Lung (tissue), 11 donors: ENCODE measurements at regions not wholly inside any gene's neighbourhood (a gene's known extent, or its start where the extent isn't known, plus 50 kb on each side); places are given as distances from the start of the nearest gene placed in this dataset.
A peak's percentile ranks its signal among the peaks of the same experiment; 100 is the strongest.

Experiments used
- ATAC-seq: fragments of 200-7000 bp; cut with Tn5 transposase; one replicate; pipeline ENCODE4 v1.9.1; 2020; ENCODE audit warnings: moderate number of reproducible peaks; ENCODE audit not compliant: insufficient read depth, low FRiP score
- DNase-seq, 3 donors: peaks; one replicate each; pipeline ENCODE4 v3.0.0-alpha.2; 2013 to 2017
- H3K27ac ChIP-seq, 2 donors: one replicate each; pipeline ENCODE4 v1.5.1; 2013; ENCODE audit warnings: mild to moderate bottlenecking in 2 of 2, moderate library complexity in 2 of 2, control low read depth in 1 of 2, inconsistent platforms in 1 of 2, low read depth in 1 of 2, low read length in 1 of 2
- H3K27me3 ChIP-seq, 3 donors: one replicate each; pipeline ENCODE4 v1.5.1; 2013; ENCODE audit warnings: low read length in 2 of 3; ENCODE audit not compliant: control insufficient read depth in 3 of 3, insufficient read depth in 3 of 3
- H3K36me3 ChIP-seq, 4 donors: one replicate each; pipeline ENCODE4 v1.5.1; 2013; ENCODE audit warnings: low read length in 4 of 4, mild to moderate bottlenecking in 1 of 4, moderate library complexity in 1 of 4; ENCODE audit not compliant: control insufficient read depth in 4 of 4, insufficient read depth in 4 of 4
- H3K4me1 ChIP-seq, 5 donors: one replicate each; pipeline ENCODE4 v1.5.1; 2013; ENCODE audit warnings: low read length in 5 of 5, mild to moderate bottlenecking in 2 of 5, moderate library complexity in 1 of 5; ENCODE audit not compliant: control insufficient read depth in 5 of 5, insufficient read depth in 5 of 5
- H3K4me3 ChIP-seq: one replicate; pipeline ENCODE4 v1.5.1; 2013; ENCODE audit warnings: mild to moderate bottlenecking, control low read depth, moderate library complexity
- H3K9ac ChIP-seq, 2 donors: one replicate each; pipeline ENCODE4 v1.5.1; 2013; ENCODE audit warnings: low read length in 2 of 2, control low read depth in 1 of 2; ENCODE audit not compliant: insufficient read depth in 1 of 2
- H3K9me3 ChIP-seq, 4 donors: one replicate each; pipeline ENCODE4 v1.5.1; 2013; ENCODE audit warnings: low read length in 3 of 4, mild to moderate bottlenecking in 1 of 4, moderate library complexity in 1 of 4; ENCODE audit not compliant: control insufficient read depth in 4 of 4, insufficient read depth in 3 of 4
- CTCF ChIP-seq: IDR thresholded peaks from 2 replicates; pipeline ENCODE4 v1.5.1; 2012; ENCODE audit warnings: mild to moderate bottlenecking; ENCODE audit errors: control extremely low read depth, extremely low read depth
- WGBS, 2 donors: extraction: QIAGEN DNeasy Blood & Tissue Kit; methylation state at CpG; one replicate each; pipeline ENCODE4 v1.1.7; 2013; 5-methylcytosine and 5-hydroxymethylcytosine counted together
- donor health status: control.
- donor health status: control.
- donor health status: Bipolar disorder and iron deficiency.
- donor health status: healthy.
- donor health status: DM: yes; HTN: yes; CAD: no.

GRCh38 chr12:132407451-132407961 lies 78.1 kb upstream of the GALNT9 start:
- Histone ChIP-seq H3K27ac (no peak overlapping the region), H3K36me3 (no peaks in the 10 kb centered on the region), H3K9me3 (no peaks in the 10 kb centered on the region), H3K27me3 (peaks cover 0 to 11% (median 6%) of the 10 kb centered on the region in 3 donors), H3K4me3 (no peak overlapping the region), H3K4me1 (peaks cover 0 to 13% (median 0%) of the 10 kb centered on the region in 5 donors), H3K9ac (no peak overlapping the region)
- ATAC-seq (no peak), DNase-seq (peak; percentile 53 to 68 (median 62))
- TF ChIP-seq CTCF, result no peak
- 56 to 61% methylated on average over 31 to 32 of the region's 32 CpGs for WGBS, 2 donors

GRCh38 chr12:132406493-132407450 lies 77.4 kb upstream of the GALNT9 start:
- Histone ChIP-seq H3K9me3 (no peaks in the 10 kb centered on the region), H3K4me3 (no peak overlapping the region), H3K27me3 (peaks cover 0 to 11% (median 6%) of the 10 kb centered on the region in 3 donors), H3K4me1 (peaks cover 0 to 13% (median 0%) of the 10 kb centered on the region in 5 donors), H3K9ac (no peak overlapping the region), H3K27ac (no peak overlapping the region), H3K36me3 (no peaks in the 10 kb centered on the region)
- ATAC-seq (no peak), DNase-seq (no peak)
- TF ChIP-seq CTCF, result no peak
- WGBS, 2 donors, result 79 to 84% methylated on average over 66 to 67 of the region's 67 CpGs

- Histone ChIP-seq H3K36me3 (no peaks in the 10 kb centered on the region), H3K4me1 (peaks cover 0 to 14% (median 0%) of the 10 kb centered on the region in 5 donors), H3K4me3 (no peak overlapping the region), H3K9ac (no peak overlapping the region), H3K9me3 (no peaks in the 10 kb centered on the region), H3K27me3 (peaks cover 0 to 11% (median 6%) of the 10 kb centered on the region in 3 donors), H3K27ac (no peak overlapping the region)
- 66 to 69% methylated on average over 22 of the region's 22 CpGs for WGBS, 2 donors
- no peak for TF ChIP-seq CTCF
- no peak for DNase-seq
- ATAC-seq, result no peak
These were observed 76.4 kb upstream of the GALNT9 start for GRCh38 chr12:132405742-132406251.
